Parathyroid adenoma (tissue), 2 donors: ENCODE measurements at regions not wholly inside any gene's neighbourhood (a gene's known extent, or its start where the extent isn't known, plus 50 kb on each side); places are given as distances from the start of the nearest gene placed in this dataset.

ENCODE experiments used
- H2AFZ ChIP-seq: fragments of 300-600 bp; sonication (generic); one replicate; pipeline ENCODE4 v1.7.0; 2017; ENCODE audit warnings: antibody characterized with exemption, mild to moderate bottlenecking
- H3K27ac ChIP-seq: fragments of 300-600 bp; sonication (generic); one replicate; pipeline ENCODE4 v1.7.0; 2017
- H3K27me3 ChIP-seq: fragments of 300-600 bp; sonication (generic); one replicate; pipeline ENCODE4 v1.7.0; 2017; ENCODE audit warnings: low read length; ENCODE audit not compliant: control insufficient read depth, insufficient read depth
- H3K36me3 ChIP-seq: fragments of 300-600 bp; sonication (generic); one replicate; pipeline ENCODE4 v1.7.0; 2017; ENCODE audit warnings: low read length; ENCODE audit not compliant: control insufficient read depth, insufficient read depth
- H3K4me1 ChIP-seq: fragments of 300-600 bp; sonication (generic); one replicate; pipeline ENCODE4 v1.7.0; 2017; ENCODE audit warnings: control low read depth
- H3K4me2 ChIP-seq: fragments of 300-600 bp; sonication (generic); one replicate; pipeline ENCODE4 v1.7.0; 2017; ENCODE audit warnings: low read length
- H3K4me3 ChIP-seq: fragments of 300-600 bp; sonication (generic); one replicate; pipeline ENCODE4 v1.7.0; 2017; ENCODE audit warnings: low read depth, low read length
- H3K79me2 ChIP-seq: fragments of 300-600 bp; sonication (generic); one replicate; pipeline ENCODE4 v1.7.0; 2017; ENCODE audit warnings: control low read depth
- H3K9ac ChIP-seq: fragments of 300-600 bp; sonication (generic); one replicate; pipeline ENCODE4 v1.7.0; 2017; ENCODE audit warnings: mild to moderate bottlenecking
- H3K9me3 ChIP-seq: fragments of 300-600 bp; sonication (generic); one replicate; pipeline ENCODE4 v1.7.0; 2017; ENCODE audit warnings: low read length; ENCODE audit not compliant: control insufficient read depth
- TF ChIP-seq, protein P1 (sequence below): fragments of 300-600 bp; sonication (generic); IDR thresholded peaks from one replicate; pipeline ENCODE4 v1.7.0; 2017; ENCODE audit warnings: antibody characterized with exemption, mild to moderate bottlenecking
- donor health status: primary hyperparathyroidism.

- Histone ChIP-seq H3K9me3 (no peaks in the 10 kb centered on the region), H3K27ac (no peak overlapping the region), H3K4me1 (no peaks in the 10 kb centered on the region), H3K4me3 (no peak overlapping the region), H3K79me2 (no peaks in the 10 kb centered on the region), H3K36me3 (no peaks in the 10 kb centered on the region), H2AFZ (no peak overlapping the region), H3K27me3 (no peaks in the 10 kb centered on the region), H3K4me2 (no peak overlapping the region), H3K9ac (no peak overlapping the region)
- TF ChIP-seq, protein P1, sequence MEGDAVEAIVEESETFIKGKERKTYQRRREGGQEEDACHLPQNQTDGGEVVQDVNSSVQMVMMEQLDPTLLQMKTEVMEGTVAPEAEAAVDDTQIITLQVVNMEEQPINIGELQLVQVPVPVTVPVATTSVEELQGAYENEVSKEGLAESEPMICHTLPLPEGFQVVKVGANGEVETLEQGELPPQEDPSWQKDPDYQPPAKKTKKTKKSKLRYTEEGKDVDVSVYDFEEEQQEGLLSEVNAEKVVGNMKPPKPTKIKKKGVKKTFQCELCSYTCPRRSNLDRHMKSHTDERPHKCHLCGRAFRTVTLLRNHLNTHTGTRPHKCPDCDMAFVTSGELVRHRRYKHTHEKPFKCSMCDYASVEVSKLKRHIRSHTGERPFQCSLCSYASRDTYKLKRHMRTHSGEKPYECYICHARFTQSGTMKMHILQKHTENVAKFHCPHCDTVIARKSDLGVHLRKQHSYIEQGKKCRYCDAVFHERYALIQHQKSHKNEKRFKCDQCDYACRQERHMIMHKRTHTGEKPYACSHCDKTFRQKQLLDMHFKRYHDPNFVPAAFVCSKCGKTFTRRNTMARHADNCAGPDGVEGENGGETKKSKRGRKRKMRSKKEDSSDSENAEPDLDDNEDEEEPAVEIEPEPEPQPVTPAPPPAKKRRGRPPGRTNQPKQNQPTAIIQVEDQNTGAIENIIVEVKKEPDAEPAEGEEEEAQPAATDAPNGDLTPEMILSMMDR = no peak
Observed at GRCh38 chr3:74360406-74360805, 254.1 kb downstream of the CNTN3 start.

DNA sequence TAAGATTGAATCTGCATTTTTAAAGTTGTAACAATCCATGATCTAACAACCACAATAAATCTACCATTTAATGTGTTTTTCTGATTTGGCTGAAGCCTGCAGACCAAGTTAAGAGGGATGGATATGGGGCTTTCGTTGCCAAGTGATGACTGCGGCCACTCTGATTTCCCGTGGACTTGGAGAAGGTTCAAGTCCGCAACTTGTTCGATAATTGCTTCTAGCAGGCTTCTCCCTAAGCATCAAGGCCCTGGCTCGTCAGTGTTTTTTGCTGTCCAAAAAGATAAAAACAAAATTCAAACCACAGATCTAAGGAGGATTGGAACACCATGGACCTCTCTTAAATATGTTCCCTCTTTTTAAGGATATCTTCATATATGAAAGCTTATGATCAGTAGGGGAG is 256.6 kb downstream of the CNTN3 start:
- Histone ChIP-seq H3K27ac (no peak overlapping the region), H3K4me2 (no peak overlapping the region), H3K36me3 (no peaks in the 10 kb centered on the region), H3K27me3 (no peaks in the 10 kb centered on the region), H3K9me3 (no peaks in the 10 kb centered on the region), H2AFZ (no peak overlapping the region), H3K79me2 (no peaks in the 10 kb centered on the region), H3K4me3 (no peak overlapping the region), H3K9ac (no peak overlapping the region), H3K4me1 (no peaks in the 10 kb centered on the region)
- TF ChIP-seq, protein P1 = no peak

- Histone ChIP-seq H2AFZ (no peak overlapping the region), H3K27ac (no peak overlapping the region), H3K36me3 (no peaks in the 10 kb centered on the region), H3K27me3 (no peaks in the 10 kb centered on the region), H3K9ac (no peak overlapping the region), H3K4me2 (no peak overlapping the region), H3K4me1 (no peaks in the 10 kb centered on the region), H3K79me2 (no peaks in the 10 kb centered on the region), H3K9me3 (no peaks in the 10 kb centered on the region), H3K4me3 (no peak overlapping the region)
- TF ChIP-seq, protein P1 = no peak
Observed at GRCh38 chr3:74353039-74353438, 261.4 kb downstream of the CNTN3 start.

DNA sequence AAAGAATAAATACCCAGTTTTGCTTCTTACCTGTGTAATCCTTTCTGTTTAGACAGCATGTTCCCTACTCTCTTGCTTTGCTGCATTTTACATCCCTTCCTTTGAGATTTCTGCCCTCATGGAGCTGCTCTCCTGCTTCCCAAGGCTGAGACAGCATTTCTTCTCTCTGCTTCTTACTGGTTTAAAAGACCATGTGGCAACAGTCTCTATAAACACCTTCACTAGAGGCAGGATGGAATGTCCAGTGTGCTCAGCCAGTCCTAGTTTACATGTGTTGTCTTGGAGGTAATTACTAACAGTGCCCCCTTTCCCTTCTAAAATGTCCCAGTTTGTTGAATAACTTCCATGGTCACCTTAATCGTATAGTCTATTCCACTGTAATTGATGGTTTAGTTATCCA is 262.3 kb downstream of the CNTN3 start:
- H3K9me3 ChIP-seq = no peaks in the 10 kb centered on the region
- H3K9ac ChIP-seq = no peak overlapping the region
- H3K79me2 ChIP-seq = no peaks in the 10 kb centered on the region
- H3K4me2 ChIP-seq = no peak overlapping the region
- H3K4me1 ChIP-seq = no peaks in the 10 kb centered on the region
- H2AFZ ChIP-seq = no peak overlapping the region
- TF ChIP-seq, protein P1 = no peak
- no peaks in the 10 kb centered on the region for H3K36me3 ChIP-seq
- no peak overlapping the region for H3K27ac ChIP-seq
- H3K4me3 ChIP-seq = no peak overlapping the region
- H3K27me3 ChIP-seq = no peaks in the 10 kb centered on the region

DNA sequence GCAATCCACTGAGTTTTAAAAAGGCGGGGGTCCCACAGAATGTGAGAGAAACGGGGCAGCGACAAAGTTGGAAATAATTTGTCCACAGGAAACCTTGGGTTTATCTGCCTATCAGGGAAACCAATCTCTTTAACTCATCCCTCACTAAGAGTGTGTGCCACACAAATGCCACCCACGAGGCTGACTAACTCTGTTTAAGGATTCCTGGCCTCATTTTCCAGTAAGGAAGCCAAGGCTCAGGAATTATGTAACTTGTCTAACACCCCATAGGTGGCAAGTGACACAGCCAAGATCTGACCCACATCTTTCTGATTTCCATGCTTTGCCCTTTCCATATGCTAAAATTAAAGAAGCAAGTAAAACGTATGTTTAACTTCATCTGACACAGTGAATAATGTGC is 263.2 kb downstream of the CNTN3 start:
- H3K9ac ChIP-seq = no peak overlapping the region
- TF ChIP-seq, protein P1 = no peak
- no peak overlapping the region for H2AFZ ChIP-seq
- no peaks in the 10 kb centered on the region for H3K9me3 ChIP-seq
- no peaks in the 10 kb centered on the region for H3K27me3 ChIP-seq
- H3K4me1 ChIP-seq = no peaks in the 10 kb centered on the region
- H3K79me2 ChIP-seq = no peaks in the 10 kb centered on the region
- no peaks in the 10 kb centered on the region for H3K36me3 ChIP-seq
- no peak overlapping the region for H3K4me2 ChIP-seq
- H3K27ac ChIP-seq = no peak overlapping the region
- H3K4me3 ChIP-seq = no peak overlapping the region
